HG02938 (cell line): ENCODE measurements at regions not wholly inside any gene's neighbourhood (a gene's known extent, or its start where the extent isn't known, plus 50 kb on each side); places are given as distances from the start of the nearest gene placed in this dataset.
"Not testable (repeated sequence)": the region's sequence is repeated elsewhere in the genome, so short reads cannot be mapped to it uniquely, and the experiment has no call there.

Experiments
- ATAC-seq: cut with Tn5 transposase; IDR thresholded peaks from one replicate; pipeline ENCODE4 v1.9.1; 2021; ENCODE audit warnings: mild to moderate bottlenecking, moderate library complexity; ENCODE audit not compliant: unreplicated experiment

DNA sequence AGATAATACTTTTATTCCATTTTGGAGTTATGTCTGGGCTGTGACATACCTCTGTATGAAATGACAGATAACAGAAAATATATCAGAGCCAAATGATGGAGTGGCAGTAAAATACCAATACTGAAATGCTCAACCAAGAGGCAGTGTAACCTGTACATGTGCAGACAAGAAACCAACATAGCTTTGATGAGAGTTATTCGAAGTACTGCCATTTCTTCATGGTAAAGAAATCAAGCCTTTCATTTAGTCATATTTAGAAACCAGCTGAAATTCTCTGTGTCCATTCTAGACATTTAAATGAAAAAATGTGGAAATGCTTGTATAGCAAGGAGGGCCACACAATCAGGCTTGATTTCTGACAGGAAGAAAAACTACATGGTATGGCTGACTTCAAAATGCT, 127.1 kb upstream of the PTPRZ1 start:
- ATAC-seq, result no peak

DNA sequence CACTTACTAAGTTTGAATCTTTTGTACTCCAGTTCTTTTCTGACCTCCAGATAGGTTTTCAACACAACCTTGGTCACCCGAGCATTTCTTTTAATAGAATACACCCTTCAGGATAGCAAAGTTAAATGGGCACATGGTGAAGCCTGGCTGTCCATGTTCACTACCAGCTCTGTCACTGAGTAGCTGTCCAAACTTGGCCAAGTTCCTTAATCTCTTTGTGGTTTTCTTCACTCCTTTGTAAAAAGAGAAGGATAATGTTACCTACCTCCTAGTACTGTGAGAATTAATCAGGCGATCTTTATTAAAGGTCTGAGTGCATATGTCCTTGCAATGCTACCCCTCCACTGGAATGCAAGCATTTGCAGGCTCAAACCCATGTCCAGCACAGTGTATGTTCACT, 128.1 kb upstream of the PTPRZ1 start:
- ATAC-seq, result no peak

GRCh38 chr7:121744319-121744718, 128.6 kb upstream of the PTPRZ1 start:
- ATAC-seq, result no peak

DNA sequence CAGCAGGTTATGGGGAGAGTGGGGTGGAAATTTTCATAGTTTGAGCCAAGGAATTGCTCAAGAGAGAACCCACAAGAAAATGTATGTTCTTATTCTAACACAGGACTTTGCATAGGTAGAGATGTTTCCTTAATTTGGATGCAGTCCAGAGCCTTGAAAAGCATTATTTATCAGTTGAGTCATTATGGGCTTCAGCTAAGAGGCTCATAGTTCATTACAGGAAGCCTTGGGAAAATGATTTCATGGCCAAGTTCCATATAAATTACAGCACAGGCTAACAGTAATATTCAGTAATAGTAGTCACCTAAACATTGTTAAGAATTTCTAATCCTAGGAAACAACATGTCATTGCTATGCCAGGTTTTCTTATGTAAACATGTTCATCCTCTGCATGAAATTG, 131.1 kb upstream of the PTPRZ1 start:
- ATAC-seq, result no peak

DNA sequence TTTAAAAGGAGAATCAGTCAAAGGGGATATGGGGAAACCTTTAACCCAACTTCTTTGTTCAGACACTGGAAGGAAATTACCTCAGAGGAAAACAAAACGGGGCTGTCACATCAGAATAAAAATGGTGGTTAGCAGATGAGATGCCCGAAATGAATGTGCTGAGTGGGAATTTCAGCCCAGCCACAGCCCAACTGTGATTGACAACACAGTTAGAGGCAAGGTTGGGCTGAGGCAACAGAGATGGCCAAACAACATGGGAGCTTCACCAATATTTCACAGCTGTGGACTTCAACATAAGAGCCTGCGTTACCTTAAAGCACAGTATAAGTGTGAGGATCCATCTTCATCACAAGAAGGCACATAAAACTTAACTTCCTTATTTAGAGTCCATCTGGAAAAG, 133.5 kb upstream of the PTPRZ1 start:
- no peak for ATAC-seq

GRCh38 chr7:121730869-121731268, 142.1 kb upstream of the PTPRZ1 start:
- ATAC-seq, result no peak

- no peak for ATAC-seq
Measured at GRCh38 chr7:121714559-121715303, 158.2 kb upstream of the PTPRZ1 start.

- ATAC-seq, result not testable (repeated sequence)
Measured at GRCh38 chr7:121712961-121713360, 160.0 kb upstream of the PTPRZ1 start.

- ATAC-seq, result no peak
Measured at GRCh38 chr7:121697731-121698316, 175.1 kb upstream of the PTPRZ1 start.

- no peak for ATAC-seq
Measured at GRCh38 chr7:121696954-121697353, 176.0 kb upstream of the PTPRZ1 start.

- no peak for ATAC-seq
Measured at GRCh38 chr7:121689749-121690148, 183.2 kb upstream of the PTPRZ1 start.

DNA sequence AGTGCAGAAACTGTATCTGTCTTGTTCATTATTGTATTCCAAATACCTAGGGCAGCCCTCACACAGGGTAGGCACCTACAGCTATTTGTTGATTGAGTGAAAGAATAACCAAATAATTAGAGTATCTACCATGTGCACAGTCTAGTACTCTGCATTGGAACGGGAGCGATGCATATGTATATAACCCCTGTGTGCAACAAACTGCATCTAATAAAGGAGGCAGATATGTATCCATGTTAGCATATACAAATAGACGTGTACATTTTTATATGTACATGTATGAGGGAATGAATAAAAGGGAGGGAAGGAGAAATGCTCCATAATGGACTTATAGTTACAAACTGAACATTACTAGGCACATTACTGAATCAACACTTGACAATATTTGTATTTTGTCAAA, 191.3 kb upstream of the PTPRZ1 start:
- no peak for ATAC-seq

GRCh38 chr7:121676168-121676567, 196.8 kb upstream of the PTPRZ1 start:
- no peak for ATAC-seq

- not testable (repeated sequence) for ATAC-seq
Measured at GRCh38 chr7:121674455-121674854, 198.5 kb upstream of the PTPRZ1 start.

DNA sequence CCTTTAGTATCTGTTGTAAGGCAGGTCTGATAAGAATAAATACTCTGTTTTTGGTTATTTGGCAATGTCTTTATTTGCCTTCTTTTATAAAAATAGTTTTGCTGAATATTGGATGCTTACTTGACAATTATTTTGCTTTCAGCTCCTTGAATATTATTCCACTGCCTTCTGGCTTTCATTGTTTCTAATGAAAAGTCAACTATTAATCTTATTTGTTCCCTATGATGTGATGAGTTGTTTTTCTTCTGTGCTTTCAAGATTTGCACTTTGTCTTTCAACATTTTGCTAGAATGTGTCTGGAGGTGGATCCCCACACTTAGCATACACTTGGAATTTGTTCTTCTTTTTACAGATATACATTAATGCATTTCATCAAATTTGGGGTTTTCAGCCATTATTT, 203.8 kb upstream of the PTPRZ1 start:
- no peak for ATAC-seq

DNA sequence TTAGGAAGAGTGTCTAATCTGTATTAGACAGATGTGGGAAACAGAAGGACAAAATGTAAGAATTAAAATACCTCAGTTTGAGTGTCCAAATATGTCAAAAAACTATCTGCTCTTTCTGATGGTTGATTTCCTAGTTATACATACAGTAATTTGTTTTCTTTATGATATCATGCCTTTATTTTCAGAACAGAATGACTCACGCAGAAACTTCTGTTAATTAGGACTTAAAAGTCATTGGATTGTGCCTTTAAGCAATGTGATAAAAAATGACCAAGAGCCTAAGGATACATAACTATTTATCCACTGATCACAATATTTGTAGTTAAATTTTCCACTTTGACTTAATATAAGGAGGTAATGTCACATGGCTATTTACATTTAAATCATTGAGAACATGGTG, 206.7 kb upstream of the PTPRZ1 start:
- ATAC-seq, result no peak

GRCh38 chr7:121643320-121643719, 229.6 kb upstream of the PTPRZ1 start:
- no peak for ATAC-seq

- ATAC-seq, result no peak
Measured at GRCh38 chr7:121639705-121640104, 233.3 kb upstream of the PTPRZ1 start.

DNA sequence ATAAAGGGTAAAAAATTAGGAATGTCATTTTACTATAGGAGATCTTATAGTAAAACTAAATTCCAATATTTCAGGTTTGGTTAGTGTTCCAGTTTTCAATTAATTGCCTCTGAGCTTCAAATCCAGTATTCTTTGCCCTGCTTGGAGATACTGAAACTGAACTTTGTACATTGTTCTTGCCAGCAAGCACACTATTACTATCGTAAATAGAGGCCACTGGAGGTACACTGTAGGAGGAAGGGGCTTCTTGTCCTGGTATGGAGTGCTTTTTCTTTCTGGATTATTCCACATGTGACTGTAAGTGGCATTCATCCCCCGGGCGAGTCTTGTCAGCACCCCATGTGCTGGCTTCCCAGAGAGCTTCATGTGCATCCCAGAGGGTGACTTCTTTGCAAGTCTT, 234.7 kb upstream of the PTPRZ1 start:
- no peak for ATAC-seq

GRCh38 chr7:121634356-121634755, 238.2 kb upstream of the FAM3C start:
- ATAC-seq, result no peak

- no peak for ATAC-seq
Measured at GRCh38 chr7:121633186-121633585, 237.1 kb upstream of the FAM3C start.

- no peak for ATAC-seq
Measured at GRCh38 chr7:121624958-121625357, 228.8 kb upstream of the FAM3C start.
